GM10248 (cell line): ENCODE measurements at regions not wholly inside any gene's neighbourhood (a gene's known extent, or its start where the extent isn't known, plus 50 kb on each side); places are given as distances from the start of the nearest gene placed in this dataset.

ENCODE experiments used
- CTCF ChIA-PET: fragments of 300-600 bp; sonication (Branson Sonifier 250); formaldehyde crosslinking; extraction: SDS; loops from one replicate; lab custom pipeline; 2021; ENCODE audit warnings: antibody characterized with exemption; lab: Yijun Ruan, JAX
- POLR2A ChIA-PET: fragments of 350-650 bp; sonication (Branson Sonifier 250); formaldehyde crosslinking; extraction: SDS; loops from one replicate; lab custom pipeline; 2020; ENCODE audit warnings: antibody characterized with exemption; lab: Yijun Ruan, JAX
- DNase-seq: peaks from one replicate; pipeline ENCODE4 v3.0.0; 2012; ENCODE audit errors: extremely low spot score
- TF ChIP-seq, protein P1 (sequence below): IDR thresholded peaks from 2 replicates; pipeline ENCODE4 v1.5.1; 2012; ENCODE audit warnings: mild to moderate bottlenecking, low read depth; ENCODE audit errors: extremely low read depth, missing control alignments, control extremely low read depth

DNA sequence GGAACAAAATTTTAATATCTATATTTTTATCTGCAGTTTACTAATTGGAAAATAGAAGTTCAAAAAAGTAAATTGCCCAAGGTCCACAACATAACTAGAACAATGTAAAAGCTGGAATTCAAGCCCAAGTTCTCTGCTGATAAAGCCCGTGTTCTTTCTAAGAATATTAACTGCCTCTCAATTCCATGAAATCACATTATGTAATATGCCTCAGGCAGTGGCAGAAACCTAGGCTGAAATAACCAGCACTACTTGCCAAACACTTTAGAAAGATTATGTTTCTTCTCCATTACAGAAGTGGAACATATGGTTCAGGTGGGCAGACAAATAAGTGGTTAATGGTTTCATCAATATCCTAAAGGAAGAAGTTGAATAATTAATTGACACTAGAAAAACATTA lies 56.7 kb upstream of the ADGRL3 start:
- ChIA-PET CTCF (no interaction called here), POLR2A (no interaction called here)
- DNase-seq: no peak
- TF ChIP-seq, protein P1, sequence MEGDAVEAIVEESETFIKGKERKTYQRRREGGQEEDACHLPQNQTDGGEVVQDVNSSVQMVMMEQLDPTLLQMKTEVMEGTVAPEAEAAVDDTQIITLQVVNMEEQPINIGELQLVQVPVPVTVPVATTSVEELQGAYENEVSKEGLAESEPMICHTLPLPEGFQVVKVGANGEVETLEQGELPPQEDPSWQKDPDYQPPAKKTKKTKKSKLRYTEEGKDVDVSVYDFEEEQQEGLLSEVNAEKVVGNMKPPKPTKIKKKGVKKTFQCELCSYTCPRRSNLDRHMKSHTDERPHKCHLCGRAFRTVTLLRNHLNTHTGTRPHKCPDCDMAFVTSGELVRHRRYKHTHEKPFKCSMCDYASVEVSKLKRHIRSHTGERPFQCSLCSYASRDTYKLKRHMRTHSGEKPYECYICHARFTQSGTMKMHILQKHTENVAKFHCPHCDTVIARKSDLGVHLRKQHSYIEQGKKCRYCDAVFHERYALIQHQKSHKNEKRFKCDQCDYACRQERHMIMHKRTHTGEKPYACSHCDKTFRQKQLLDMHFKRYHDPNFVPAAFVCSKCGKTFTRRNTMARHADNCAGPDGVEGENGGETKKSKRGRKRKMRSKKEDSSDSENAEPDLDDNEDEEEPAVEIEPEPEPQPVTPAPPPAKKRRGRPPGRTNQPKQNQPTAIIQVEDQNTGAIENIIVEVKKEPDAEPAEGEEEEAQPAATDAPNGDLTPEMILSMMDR: no peak

DNA sequence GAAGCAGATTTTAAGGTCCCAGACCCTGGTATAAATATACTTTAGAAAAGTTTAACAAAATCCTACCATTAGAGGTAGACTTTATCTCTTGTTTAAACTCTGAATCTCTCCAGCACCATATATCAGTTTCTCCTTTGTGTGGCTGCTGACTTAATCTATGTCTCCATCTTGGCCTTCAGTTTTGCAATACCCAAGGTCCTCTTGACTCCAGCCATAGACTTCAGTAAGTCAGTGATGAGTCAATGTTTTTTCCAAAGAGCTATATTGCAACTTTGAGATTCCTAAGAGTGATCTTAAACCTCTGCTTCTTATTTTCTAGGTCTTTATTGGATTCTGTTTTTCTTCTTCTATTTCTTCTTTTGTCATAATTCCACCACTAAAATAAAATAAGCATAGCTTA lies 50.8 kb upstream of the ADGRL3 start:
- DNase-seq: no peak
- TF ChIP-seq, protein P1: no peak
- ChIA-PET POLR2A (no interaction called here), CTCF (no interaction called here)
